Endodermal cell (in vitro differentiated cells): ENCODE measurements at regions not wholly inside any gene's neighbourhood (a gene's known extent, or its start where the extent isn't known, plus 50 kb on each side); places are given as distances from the start of the nearest gene placed in this dataset.

Source experiments
- DNase-seq: peaks from one replicate; pipeline ENCODE4 v3.0.0-alpha.2; 2017
- H3K27ac ChIP-seq: 2 replicates; pipeline ENCODE4 v1.5.1; 2013; ENCODE audit warnings: mild to moderate bottlenecking, low read depth, low read length, moderate library complexity
- H3K27me3 ChIP-seq: 2 replicates; pipeline ENCODE4 v1.6.1; 2013; ENCODE audit warnings: mild to moderate bottlenecking, low read length, moderate library complexity; ENCODE audit not compliant: insufficient read depth, control insufficient read depth, poor library complexity, severe bottlenecking
- H3K36me3 ChIP-seq: 2 replicates; pipeline ENCODE4 v1.7.0; 2013; ENCODE audit warnings: mild to moderate bottlenecking, low read length, moderate library complexity; ENCODE audit not compliant: control insufficient read depth, insufficient read depth
- H3K4me1 ChIP-seq: one replicate; pipeline ENCODE4 v1.7.0; 2013; ENCODE audit warnings: low read length; ENCODE audit not compliant: control insufficient read depth, insufficient read depth
- H3K4me3 ChIP-seq: 2 replicates; pipeline ENCODE4 v1.5.1; 2013; ENCODE audit warnings: mild to moderate bottlenecking, low read length, moderate library complexity
- H3K9ac ChIP-seq: 2 replicates; pipeline ENCODE4 v1.6.1; 2013; ENCODE audit warnings: mild to moderate bottlenecking, low read length, moderate library complexity; ENCODE audit not compliant: poor library complexity, severe bottlenecking; ENCODE audit errors: extremely low read depth
- H3K9me3 ChIP-seq: 2 replicates; pipeline ENCODE4 v1.6.1; 2013; ENCODE audit warnings: mild to moderate bottlenecking, low read length, moderate library complexity; ENCODE audit not compliant: control insufficient read depth
- H3K27ac Mint-ChIP-seq: 2 replicates; pipeline ENCODE4 v1.8.0; 2020; ENCODE audit warnings: mixed read lengths
- H3K27me3 Mint-ChIP-seq: 2 replicates; pipeline ENCODE4 v1.8.0; 2021; ENCODE audit warnings: mild to moderate bottlenecking, mixed read lengths; ENCODE audit not compliant: insufficient read depth
- H3K36me3 Mint-ChIP-seq: 2 replicates; pipeline ENCODE4 v1.8.0; 2020; ENCODE audit warnings: low read depth, mixed read lengths
- H3K4me1 Mint-ChIP-seq: 2 replicates; pipeline ENCODE4 v1.8.0; 2020; ENCODE audit warnings: mixed read lengths
- H3K4me3 Mint-ChIP-seq: 2 replicates; pipeline ENCODE4 v1.8.0; 2020; ENCODE audit warnings: mild to moderate bottlenecking, moderate library complexity, mixed read lengths
- H3K9me3 Mint-ChIP-seq: 2 replicates; pipeline ENCODE4 v1.8.0; 2020; ENCODE audit warnings: mild to moderate bottlenecking, mixed read lengths
- whole genome bisulfite sequencing, 2 experiments: methylation state at CpG; one replicate each; pipeline versions ENCODE4 v1.1.5 to v1.1.7; 2013; ENCODE audit warnings: missing lambda C conversion rate in 2 of 2, mixed read lengths in 1 of 2; ENCODE audit not compliant: insufficient coverage in 1 of 2, insufficient read length in 1 of 2; 5-methylcytosine and 5-hydroxymethylcytosine counted together
- TF ChIP-seq, protein P1 (sequence below): fragments of 200-600 bp; sonication (generic); conservative IDR thresholded peaks from 2 replicates; pipeline ENCODE4 v1.5.0; 2021; ENCODE audit warnings: antibody characterized with exemption, mild to moderate bottlenecking

DNA sequence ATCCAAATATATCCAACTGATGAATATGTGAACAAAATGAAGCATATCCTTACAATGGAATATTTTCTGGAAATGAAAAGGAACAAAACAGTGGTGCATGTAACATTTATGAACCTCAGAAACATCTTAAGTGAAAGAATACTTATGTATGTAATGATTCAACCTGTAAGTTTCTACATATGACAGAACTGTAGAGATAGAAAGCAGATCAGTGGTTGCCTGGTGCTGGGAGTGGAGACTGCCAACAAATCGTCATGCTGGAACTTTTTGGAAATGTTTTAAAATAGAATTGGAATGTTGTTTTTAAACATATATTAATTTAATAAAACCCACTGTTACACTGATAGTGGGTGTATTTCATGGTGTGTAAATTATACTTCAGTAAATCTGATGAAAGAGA, 667.5 kb downstream of the RAPGEF2 start:
- DNase-seq, result no peak
- Mint-ChIP-seq H3K27me3 (peaks cover 3% of the 10 kb centered on the region), H3K9me3 (peaks cover 2% of the 10 kb centered on the region), H3K27ac (no peak overlapping the region), H3K4me1 (peaks cover 4% of the 10 kb centered on the region), H3K4me3 (no peak overlapping the region), H3K36me3 (no peaks in the 10 kb centered on the region)
- H3K4me3 ChIP-seq, result no peak overlapping the region
- H3K27ac ChIP-seq, result no peak overlapping the region
- no peaks in the 10 kb centered on the region for H3K36me3 ChIP-seq
- no peaks in the 10 kb centered on the region for H3K9me3 ChIP-seq
- H3K9ac ChIP-seq, result no peak overlapping the region
- 86% methylated on average over 1 of the region's 1 CpG; no CpG with 5 or more reads in 1 of the 2 experiments for WGBS, 2 experiments
- TF ChIP-seq, protein P1, sequence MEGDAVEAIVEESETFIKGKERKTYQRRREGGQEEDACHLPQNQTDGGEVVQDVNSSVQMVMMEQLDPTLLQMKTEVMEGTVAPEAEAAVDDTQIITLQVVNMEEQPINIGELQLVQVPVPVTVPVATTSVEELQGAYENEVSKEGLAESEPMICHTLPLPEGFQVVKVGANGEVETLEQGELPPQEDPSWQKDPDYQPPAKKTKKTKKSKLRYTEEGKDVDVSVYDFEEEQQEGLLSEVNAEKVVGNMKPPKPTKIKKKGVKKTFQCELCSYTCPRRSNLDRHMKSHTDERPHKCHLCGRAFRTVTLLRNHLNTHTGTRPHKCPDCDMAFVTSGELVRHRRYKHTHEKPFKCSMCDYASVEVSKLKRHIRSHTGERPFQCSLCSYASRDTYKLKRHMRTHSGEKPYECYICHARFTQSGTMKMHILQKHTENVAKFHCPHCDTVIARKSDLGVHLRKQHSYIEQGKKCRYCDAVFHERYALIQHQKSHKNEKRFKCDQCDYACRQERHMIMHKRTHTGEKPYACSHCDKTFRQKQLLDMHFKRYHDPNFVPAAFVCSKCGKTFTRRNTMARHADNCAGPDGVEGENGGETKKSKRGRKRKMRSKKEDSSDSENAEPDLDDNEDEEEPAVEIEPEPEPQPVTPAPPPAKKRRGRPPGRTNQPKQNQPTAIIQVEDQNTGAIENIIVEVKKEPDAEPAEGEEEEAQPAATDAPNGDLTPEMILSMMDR, result no peak
- H3K27me3 ChIP-seq, result no peaks in the 10 kb centered on the region
- no peaks in the 10 kb centered on the region for H3K4me1 ChIP-seq

DNA sequence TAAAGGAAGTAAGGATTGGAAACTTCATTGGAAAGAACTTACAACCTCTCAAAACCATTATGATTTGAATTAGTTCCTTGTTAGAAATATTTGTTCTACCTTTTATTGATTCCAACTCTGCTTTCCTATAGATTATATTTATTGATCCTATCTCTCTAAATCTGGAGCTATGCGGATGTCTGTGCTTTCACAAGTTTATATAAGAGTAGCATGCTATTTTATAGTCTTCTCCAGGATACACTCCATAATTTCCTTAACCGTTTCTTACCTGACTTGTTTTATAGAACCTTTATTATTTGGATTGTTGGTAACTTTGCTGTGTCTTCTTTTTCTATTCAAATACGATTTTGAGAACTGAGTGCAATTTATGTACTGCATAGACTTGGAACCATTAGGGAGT, 668.1 kb downstream of the RAPGEF2 start:
- H3K36me3 Mint-ChIP-seq, result no peaks in the 10 kb centered on the region
- no peak overlapping the region for H3K4me3 Mint-ChIP-seq
- Histone ChIP-seq H3K4me1 (no peaks in the 10 kb centered on the region), H3K4me3 (no peak overlapping the region), H3K27ac (no peak overlapping the region), H3K9ac (no peak overlapping the region), H3K9me3 (no peaks in the 10 kb centered on the region), H3K36me3 (no peaks in the 10 kb centered on the region), H3K27me3 (peaks cover 3% of the 10 kb centered on the region)
- H3K9me3 Mint-ChIP-seq, result peaks cover 2% of the 10 kb centered on the region
- DNase-seq, result no peak
- H3K27ac Mint-ChIP-seq, result no peak overlapping the region
- TF ChIP-seq, protein P1, result no peak
- 0% methylated on average over 1 of the region's 3 CpGs; no CpG with 5 or more reads in 1 of the 2 experiments for WGBS, 2 experiments
- peaks cover 4% of the 10 kb centered on the region for H3K4me1 Mint-ChIP-seq
- H3K27me3 Mint-ChIP-seq, result peaks cover 5% of the 10 kb centered on the region

DNA sequence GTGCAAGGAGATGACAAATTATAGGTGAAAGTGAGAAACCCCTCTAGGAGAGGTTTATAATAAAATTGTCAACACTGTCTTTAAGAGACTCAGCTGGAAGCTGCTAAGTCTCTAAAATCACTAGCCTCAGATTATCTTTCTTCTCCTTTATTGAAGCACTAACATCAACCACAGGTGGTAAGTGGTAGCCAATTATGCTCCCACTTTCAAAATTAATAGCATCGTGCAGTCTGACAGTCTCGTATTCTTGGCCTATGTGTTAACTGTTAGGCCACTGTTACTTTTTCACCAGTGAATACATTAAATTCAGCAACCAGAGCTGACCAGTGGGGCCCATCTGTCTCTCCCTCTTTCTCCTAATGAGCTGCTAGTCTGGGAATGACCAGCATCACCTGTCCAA, 674.1 kb downstream of the RAPGEF2 start:
- DNase-seq, result peak; percentile 45
- WGBS, 2 experiments, result 70 to 89% methylated on average over 2 of the region's 2 CpGs
- TF ChIP-seq, protein P1, result no peak
- Mint-ChIP-seq H3K36me3 (no peaks in the 10 kb centered on the region), H3K9me3 (peaks cover 2% of the 10 kb centered on the region), H3K27ac (no peak overlapping the region), H3K4me3 (no peak overlapping the region), H3K27me3 (peaks cover 7% of the 10 kb centered on the region), H3K4me1 (peaks cover 9% of the 10 kb centered on the region)
- no peak overlapping the region for H3K4me3 ChIP-seq
- no peak overlapping the region for H3K9ac ChIP-seq
- peaks cover 10% of the 10 kb centered on the region for H3K27me3 ChIP-seq
- H3K9me3 ChIP-seq, result no peaks in the 10 kb centered on the region
- no peaks in the 10 kb centered on the region for H3K4me1 ChIP-seq
- H3K36me3 ChIP-seq, result no peaks in the 10 kb centered on the region
- H3K27ac ChIP-seq, result no peak overlapping the region
